ENCODE measurements at regions not wholly inside any gene's neighbourhood (a gene's known extent, or its start where the extent isn't known, plus 50 kb on each side); places are given as distances from the start of the nearest gene placed in this dataset.

GRCh38 chr20:6954219-6954618, 186.7 kb downstream of the BMP2 start:
- Mint-ChIP-seq H3K9me3 (peaks cover 9 to 18% (median 12%) of the 10 kb centered on the region in 8 donors), H3K36me3 (no peaks in the 10 kb centered on the region), H3K27ac (no peak overlapping the region), H3K4me3 (no peak overlapping the region), H3K27me3 (no peaks in the 10 kb centered on the region), H3K4me1 (no peaks in the 10 kb centered on the region)
- DNase-seq: no peak
- intact Hi-C loops (cut with micrococcal nuclease): no loop called here
- Histone ChIP-seq H3K27me3 (ENCODE audit: insufficient read depth, low read length) (no peaks in the 10 kb centered on the region), H3K4me3 (ENCODE audit: low read length in 2 of 2) (no peak overlapping the region), H3K4me1 (ENCODE audit: insufficient read depth, low read length) (no peaks in the 10 kb centered on the region), H3K9me3 (ENCODE audit: control insufficient read depth in 1 of 2, low read length in 2 of 2) (no peaks in the 10 kb centered on the region), H3K27ac (ENCODE audit: low read depth, low read length) (no peak overlapping the region), H3K36me3 (ENCODE audit: insufficient read depth, low read length) (no peaks in the 10 kb centered on the region)
- ChIA-PET POLR2A (ENCODE audit: partially characterized antibody) (no interaction called here), CTCF (ENCODE audit: partially characterized antibody) (no interaction called here)

DNA sequence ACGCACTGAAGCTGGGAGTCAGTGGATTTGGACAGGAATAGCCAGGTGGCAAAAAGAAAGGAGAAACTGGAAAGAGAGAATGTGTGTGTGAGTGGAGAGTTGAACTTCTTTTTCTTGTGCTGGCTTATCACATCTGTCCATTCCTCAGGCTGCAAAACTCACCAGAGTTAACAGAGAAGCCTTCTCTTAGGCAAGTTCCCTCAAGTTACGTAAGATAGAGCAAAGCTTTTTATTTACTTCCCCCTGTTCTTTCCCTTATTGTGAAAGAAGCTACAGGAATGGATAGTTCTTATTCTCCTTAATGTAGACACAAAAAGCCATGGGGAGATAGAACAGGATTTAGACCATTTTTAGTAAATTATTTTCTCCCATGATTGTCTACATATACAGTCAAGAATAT, 188.6 kb downstream of the BMP2 start:
- H3K4me1 Mint-ChIP-seq: no peaks in the 10 kb centered on the region
- Histone ChIP-seq H3K4me1 (ENCODE audit: insufficient read depth, low read length) (no peaks in the 10 kb centered on the region), H3K9me3 (ENCODE audit: control insufficient read depth in 1 of 2, low read length in 2 of 2) (no peaks in the 10 kb centered on the region), H3K27ac (ENCODE audit: low read depth, low read length) (no peak overlapping the region), H3K4me3 (ENCODE audit: low read length in 2 of 2) (no peak overlapping the region), H3K36me3 (ENCODE audit: insufficient read depth, low read length) (no peaks in the 10 kb centered on the region), H3K27me3 (ENCODE audit: insufficient read depth, low read length) (no peaks in the 10 kb centered on the region)
- H3K27me3 Mint-ChIP-seq: no peaks in the 10 kb centered on the region
- H3K36me3 Mint-ChIP-seq: no peaks in the 10 kb centered on the region
- H3K9me3 Mint-ChIP-seq: peaks cover 4 to 19% (median 9%) of the 10 kb centered on the region in 8 donors
- CTCF ChIA-PET (ENCODE audit: partially characterized antibody): no interaction called here
- POLR2A ChIA-PET (ENCODE audit: partially characterized antibody): no interaction called here
- no peak overlapping the region for H3K27ac Mint-ChIP-seq
- DNase-seq: no peak
- H3K4me3 Mint-ChIP-seq: no peak overlapping the region
- intact Hi-C loops (cut with micrococcal nuclease): no loop called here

GRCh38 chr20:6956574-6956973, 189.1 kb downstream of the BMP2 start:
- intact Hi-C loops (cut with micrococcal nuclease): no loop called here
- Mint-ChIP-seq H3K9me3 (peaks cover 2 to 21% (median 8%) of the 10 kb centered on the region in 8 donors), H3K4me1 (no peaks in the 10 kb centered on the region), H3K27me3 (no peaks in the 10 kb centered on the region), H3K4me3 (no peak overlapping the region), H3K36me3 (no peaks in the 10 kb centered on the region), H3K27ac (no peak overlapping the region)
- Histone ChIP-seq H3K27ac (ENCODE audit: low read depth, low read length) (no peak overlapping the region), H3K27me3 (ENCODE audit: insufficient read depth, low read length) (no peaks in the 10 kb centered on the region), H3K4me1 (ENCODE audit: insufficient read depth, low read length) (no peaks in the 10 kb centered on the region), H3K36me3 (ENCODE audit: insufficient read depth, low read length) (no peaks in the 10 kb centered on the region), H3K4me3 (ENCODE audit: low read length in 2 of 2) (no peak overlapping the region), H3K9me3 (ENCODE audit: control insufficient read depth in 1 of 2, low read length in 2 of 2) (no peaks in the 10 kb centered on the region)
- DNase-seq: no peak
- CTCF ChIA-PET (ENCODE audit: partially characterized antibody): no interaction called here
- POLR2A ChIA-PET (ENCODE audit: partially characterized antibody): no interaction called here

- Mint-ChIP-seq H3K27me3 (no peaks in the 10 kb centered on the region), H3K9me3 (peaks cover 0 to 17% (median 9%) of the 10 kb centered on the region in 8 donors), H3K36me3 (no peaks in the 10 kb centered on the region), H3K4me1 (no peaks in the 10 kb centered on the region), H3K27ac (no peak overlapping the region), H3K4me3 (no peak overlapping the region)
- no peak overlapping the region for H3K27ac ChIP-seq (ENCODE audit: low read depth, low read length)
- intact Hi-C loops (cut with micrococcal nuclease): no loop called here
- no peaks in the 10 kb centered on the region for H3K27me3 ChIP-seq (ENCODE audit: insufficient read depth, low read length)
- H3K36me3 ChIP-seq (ENCODE audit: insufficient read depth, low read length): no peaks in the 10 kb centered on the region
- no peak overlapping the region for H3K4me3 ChIP-seq (ENCODE audit: low read length in 2 of 2)
- ChIA-PET POLR2A (ENCODE audit: partially characterized antibody) (no interaction called here), CTCF (ENCODE audit: partially characterized antibody) (no interaction called here)
- DNase-seq: no peak
- H3K4me1 ChIP-seq (ENCODE audit: insufficient read depth, low read length): no peaks in the 10 kb centered on the region
- no peaks in the 10 kb centered on the region for H3K9me3 ChIP-seq (ENCODE audit: control insufficient read depth in 1 of 2, low read length in 2 of 2)
Observed at GRCh38 chr20:6959900-6960312, 192.4 kb downstream of the BMP2 start.

GRCh38 chr20:6966721-6967120, 199.2 kb downstream of the BMP2 start:
- H3K27ac ChIP-seq (ENCODE audit: low read depth, low read length): no peak overlapping the region
- DNase-seq: no peak
- ChIA-PET CTCF (ENCODE audit: partially characterized antibody) (no interaction called here), POLR2A (ENCODE audit: partially characterized antibody) (no interaction called here)
- no peaks in the 10 kb centered on the region for H3K4me1 ChIP-seq (ENCODE audit: insufficient read depth, low read length)
- H3K27ac Mint-ChIP-seq: no peak overlapping the region
- intact Hi-C loops (cut with micrococcal nuclease): no loop called here
- H3K9me3 Mint-ChIP-seq: peaks cover 0 to 15% (median 10%) of the 10 kb centered on the region in 8 donors
- H3K4me3 Mint-ChIP-seq: no peak overlapping the region
- no peaks in the 10 kb centered on the region for H3K36me3 Mint-ChIP-seq
- H3K36me3 ChIP-seq (ENCODE audit: insufficient read depth, low read length): no peaks in the 10 kb centered on the region
- H3K9me3 ChIP-seq (ENCODE audit: control insufficient read depth in 1 of 2, low read length in 2 of 2): peaks cover 0 to 3% of the 10 kb centered on the region in 2 donors
- no peaks in the 10 kb centered on the region for H3K4me1 Mint-ChIP-seq
- no peaks in the 10 kb centered on the region for H3K27me3 ChIP-seq (ENCODE audit: insufficient read depth, low read length)
- no peaks in the 10 kb centered on the region for H3K27me3 Mint-ChIP-seq
- H3K4me3 ChIP-seq (ENCODE audit: low read length in 2 of 2): no peak overlapping the region

DNA sequence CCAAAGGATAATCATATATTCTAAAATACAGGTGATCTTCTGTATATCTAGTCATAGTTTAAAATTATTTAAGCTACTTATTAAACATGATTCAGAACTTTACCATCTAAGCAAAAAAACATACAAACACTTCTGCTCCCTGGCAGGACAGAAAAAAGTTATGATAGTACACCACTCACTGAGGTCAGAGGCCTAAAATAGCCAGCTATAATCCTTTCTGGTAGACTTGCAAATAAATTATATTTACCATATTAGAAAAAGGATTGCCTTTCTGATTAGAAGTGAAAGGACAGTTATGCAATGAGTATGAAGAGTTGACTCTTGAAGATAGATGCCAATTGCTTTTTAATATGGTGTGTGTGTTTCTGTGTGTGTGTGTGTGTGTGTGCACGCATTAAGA, 207.4 kb downstream of the BMP2 start:
- no peak for DNase-seq
- H3K27me3 ChIP-seq (ENCODE audit: insufficient read depth, low read length): no peaks in the 10 kb centered on the region
- Mint-ChIP-seq H3K9me3 (peaks cover 0 to 11% (median 4%) of the 10 kb centered on the region in 8 donors), H3K27ac (no peak overlapping the region), H3K27me3 (no peaks in the 10 kb centered on the region), H3K36me3 (no peaks in the 10 kb centered on the region), H3K4me1 (no peaks in the 10 kb centered on the region), H3K4me3 (no peak overlapping the region)
- H3K4me3 ChIP-seq (ENCODE audit: low read length in 2 of 2): no peak overlapping the region
- H3K27ac ChIP-seq (ENCODE audit: low read depth, low read length): no peak overlapping the region
- H3K4me1 ChIP-seq (ENCODE audit: insufficient read depth, low read length): no peaks in the 10 kb centered on the region
- POLR2A ChIA-PET (ENCODE audit: partially characterized antibody): no interaction called here
- H3K36me3 ChIP-seq (ENCODE audit: insufficient read depth, low read length): no peaks in the 10 kb centered on the region
- intact Hi-C loops (cut with micrococcal nuclease): no loop called here
- H3K9me3 ChIP-seq (ENCODE audit: control insufficient read depth in 1 of 2, low read length in 2 of 2): no peaks in the 10 kb centered on the region
- CTCF ChIA-PET (ENCODE audit: partially characterized antibody): interaction anchor here (0.6 kb wide), 1 partner anchor 19 kb away, joined by 3 read pairs; no protein-coding TSS in a partner anchor

DNA sequence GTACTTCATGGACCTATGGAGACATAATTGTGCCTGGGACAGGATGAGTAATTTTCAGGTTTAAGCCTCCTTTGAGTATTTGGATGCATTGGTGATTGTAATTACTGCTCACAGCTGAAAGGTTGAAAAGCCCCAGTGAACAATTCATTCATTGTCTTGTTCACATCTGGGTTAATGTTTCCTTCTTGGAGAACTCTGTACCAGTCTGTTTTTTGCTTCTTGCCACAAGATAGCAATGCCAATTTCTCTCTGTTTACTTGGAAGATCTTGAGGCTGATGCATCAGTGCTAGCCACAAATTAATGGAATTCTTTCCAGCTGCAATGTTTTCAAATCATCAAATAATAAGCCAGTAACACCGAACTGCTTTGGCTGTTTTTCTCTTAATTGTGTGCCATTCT, 207.8 kb downstream of the BMP2 start:
- Mint-ChIP-seq H3K9me3 (peaks cover 0 to 11% (median 4%) of the 10 kb centered on the region in 8 donors), H3K27me3 (no peaks in the 10 kb centered on the region), H3K36me3 (no peaks in the 10 kb centered on the region), H3K27ac (no peak overlapping the region), H3K4me3 (no peak overlapping the region), H3K4me1 (no peaks in the 10 kb centered on the region)
- no peaks in the 10 kb centered on the region for H3K36me3 ChIP-seq (ENCODE audit: insufficient read depth, low read length)
- H3K27ac ChIP-seq (ENCODE audit: low read depth, low read length): no peak overlapping the region
- no peak overlapping the region for H3K4me3 ChIP-seq (ENCODE audit: low read length in 2 of 2)
- ChIA-PET CTCF (ENCODE audit: partially characterized antibody) (no interaction called here), POLR2A (ENCODE audit: partially characterized antibody) (no interaction called here)
- DNase-seq: no peak
- no peaks in the 10 kb centered on the region for H3K27me3 ChIP-seq (ENCODE audit: insufficient read depth, low read length)
- no peaks in the 10 kb centered on the region for H3K4me1 ChIP-seq (ENCODE audit: insufficient read depth, low read length)
- intact Hi-C loops (cut with micrococcal nuclease): no loop called here
- H3K9me3 ChIP-seq (ENCODE audit: control insufficient read depth in 1 of 2, low read length in 2 of 2): no peaks in the 10 kb centered on the region
